Inflammatory macrophage treated with lipopolysaccharide for 4 hours (primary cell): ENCODE measurements at regions not wholly inside any gene's neighbourhood (a gene's known extent, or its start where the extent isn't known, plus 50 kb on each side); places are given as distances from the start of the nearest gene placed in this dataset.
A peak's percentile ranks its signal among the peaks of the same experiment; 100 is the strongest.
"Not testable (repeated sequence)": the region's sequence is repeated elsewhere in the genome, so short reads cannot be mapped to it uniquely, and the experiment has no call there.

Source experiments
- DNase-seq: peaks from one replicate; pipeline ENCODE4 v3.0.0-alpha.2; 2020

GRCh38 chr2:138066139-138066806 lies 102.0 kb downstream of the HNMT start:
- DNase-seq, result no peak

GRCh38 chr2:138066841-138067240 lies 102.6 kb downstream of the HNMT start:
- DNase-seq, result no peak

- DNase-seq, result not testable (repeated sequence)
These were observed 104.4 kb downstream of the HNMT start for GRCh38 chr2:138068669-138069068.

- not testable (repeated sequence) for DNase-seq
These were observed 106.9 kb downstream of the HNMT start for GRCh38 chr2:138071042-138071719.

- no peak for DNase-seq
These were observed 107.7 kb downstream of the HNMT start for GRCh38 chr2:138071720-138072719.

GRCh38 chr2:138078153-138078552 lies 113.9 kb downstream of the HNMT start:
- DNase-seq, result no peak

GRCh38 chr2:138079976-138080375 lies 115.7 kb downstream of the HNMT start:
- no peak for DNase-seq

- DNase-seq, result no peak
These were observed 117.2 kb downstream of the HNMT start for GRCh38 chr2:138081225-138082073.

- no peak for DNase-seq
These were observed 119.9 kb downstream of the HNMT start for GRCh38 chr2:138084206-138084605.

- DNase-seq, result not testable (repeated sequence)
These were observed 121.2 kb downstream of the HNMT start for GRCh38 chr2:138085441-138085840.

- no peak for DNase-seq
These were observed 122.3 kb downstream of the HNMT start for GRCh38 chr2:138086576-138086975.

- peak; percentile 6 for DNase-seq
These were observed 123.7 kb downstream of the HNMT start for GRCh38 chr2:138087751-138088593.

GRCh38 chr2:138090330-138090729 lies 126.1 kb downstream of the HNMT start:
- peak; percentile 52 for DNase-seq

GRCh38 chr2:138093455-138093854 lies 129.2 kb downstream of the HNMT start:
- DNase-seq, result no peak

- DNase-seq, result no peak
These were observed 129.8 kb downstream of the HNMT start for GRCh38 chr2:138094031-138094430.

- DNase-seq, result no peak
These were observed 131.1 kb downstream of the HNMT start for GRCh38 chr2:138095336-138095735.

- DNase-seq, result not testable (repeated sequence)
These were observed 135.0 kb downstream of the HNMT start for GRCh38 chr2:138099288-138099687.

- DNase-seq, result no peak
These were observed 137.4 kb downstream of the HNMT start for GRCh38 chr2:138101718-138102117.

GRCh38 chr2:138102664-138103063 lies 138.4 kb downstream of the HNMT start:
- no peak for DNase-seq

GRCh38 chr2:138103156-138103555 lies 138.9 kb downstream of the HNMT start:
- no peak for DNase-seq

GRCh38 chr2:138104071-138104470 lies 139.8 kb downstream of the HNMT start:
- DNase-seq, result no peak
